Spleen (tissue), 11 donors: ENCODE measurements at regions not wholly inside any gene's neighbourhood (a gene's known extent, or its start where the extent isn't known, plus 50 kb on each side); places are given as distances from the start of the nearest gene placed in this dataset.

ENCODE experiments used
- DNase-seq: peaks from one replicate; pipeline ENCODE4 v3.0.0-alpha.2; 2020
- H3K27ac ChIP-seq, 8 donors: fragments of 200-600 bp; sonication (generic) in 7 of 8; 1 replicate in 4 of 8; 2 replicates in 4 of 8; pipeline versions ENCODE4 v1.5.0 to v1.8.0; 2016 to 2021; ENCODE audit warnings: inconsistent platforms in 4 of 8, mild to moderate bottlenecking in 4 of 8, moderate library complexity in 1 of 8
- H3K27me3 ChIP-seq, 7 donors: fragments of 200-600 bp; sonication (generic) in 6 of 7; replicated peaks in 1 of 7; 1 replicate in 4 of 7; 2 replicates in 3 of 7; pipeline versions ENCODE4 v1.5.0 to v1.8.0; 2016 to 2021; ENCODE audit warnings: inconsistent platforms in 3 of 7, mild to moderate bottlenecking in 1 of 7
- H3K36me3 ChIP-seq, 6 donors: fragments of 200-600 bp; sonication (generic) in 5 of 6; 1 replicate in 4 of 6; 2 replicates in 2 of 6; pipeline versions ENCODE4 v1.5.0 to v1.8.0; 2016 to 2021; ENCODE audit warnings: inconsistent platforms in 2 of 6
- H3K4me1 ChIP-seq, 6 donors: fragments of 200-600 bp; sonication (generic) in 5 of 6; 1 replicate in 3 of 6; 2 replicates in 3 of 6; pipeline versions ENCODE4 v1.5.0 to v1.8.0; 2016 to 2021; ENCODE audit warnings: inconsistent platforms in 3 of 6
- H3K4me3 ChIP-seq, 8 donors: fragments of 200-600 bp; sonication (generic) in 7 of 8; 1 replicate in 4 of 8; 2 replicates in 4 of 8; pipeline versions ENCODE4 v1.5.0 to v1.8.0; 2016 to 2021; ENCODE audit warnings: inconsistent platforms in 4 of 8, mild to moderate bottlenecking in 4 of 8, moderate library complexity in 2 of 8
- H3K9me3 ChIP-seq, 8 donors: fragments of 200-600 bp; sonication (generic) in 7 of 8; 1 replicate in 4 of 8; 2 replicates in 4 of 8; pipeline versions ENCODE4 v1.5.0 to v1.8.0; 2016 to 2021; ENCODE audit warnings: inconsistent platforms in 4 of 8
- CTCF ChIP-seq, 11 experiments: fragments of 200-600 bp in 7 of 11; fragments of 450-650 bp in 4 of 11; sonication (generic) in 4 of 11; IDR thresholded peaks in 8 of 11; conservative IDR thresholded peaks in 3 of 11; 1 replicate in 7 of 11; 2 replicates in 4 of 11; pipeline versions ENCODE4 v1.4.0 to v1.8.0; 2016 to 2021; ENCODE audit warnings: antibody characterized with exemption in 11 of 11, inconsistent platforms in 4 of 11, mild to moderate bottlenecking in 1 of 11
- POLR2A ChIP-seq, 3 donors: fragments of 450-650 bp; IDR thresholded peaks; one replicate each; pipeline ENCODE4 v1.5.1; 2017; ENCODE audit warnings: antibody characterized with exemption in 3 of 3, mild to moderate bottlenecking in 1 of 3
- POLR2AphosphoS5 ChIP-seq, 3 donors: sonication (generic); formaldehyde crosslinking; IDR thresholded peaks; one replicate each; pipeline ENCODE4 v1.5.1; 2017; ENCODE audit warnings: antibody characterized with exemption in 3 of 3
- WGBS, 5 donors: extraction: QIAGEN DNeasy Blood & Tissue Kit in 3 of 5; methylation state at CpG; one replicate each; pipeline versions ENCODE4 v1.1.5 to v1.1.7; 2013 to 2018; 5-methylcytosine and 5-hydroxymethylcytosine counted together
- intact Hi-C: fragments of 100-400 bp; cut with DNase I; formaldehyde crosslinking; loops from one replicate; pipeline ENCODE4 v1.15.0; 2023; ENCODE audit warnings: low total_unique reads
- donor health status: healthy with polysubstance abuse.
- donor health status: DM: no; HTN: no; CAD: no; lungs with moderate emphysema.
- donor health status: DM: no; HTN: no; CAD: no.
- donor health status: Bipolar disorder and iron deficiency.
- donor health status: healthy.
- donor health status: DM: no; HTN: no; CAD: no.
- donor health status: DM: yes; HTN: yes; CAD: no.

- intact Hi-C loops, result no loop called here
- no peak for DNase-seq
- H3K9me3 ChIP-seq, result peaks cover 0 to 12% (median 3%) of the 10 kb centered on the region in 8 donors
- 70 to 80% (median 74%) methylated on average over 2 of the region's 2 CpGs for whole genome bisulfite sequencing, 5 donors
- no peak overlapping the region for H3K27ac ChIP-seq
- no peak overlapping the region for H3K4me3 ChIP-seq
- H3K4me1 ChIP-seq, result no peaks in the 10 kb centered on the region
- no peaks in the 10 kb centered on the region for H3K27me3 ChIP-seq
- TF ChIP-seq CTCF (IDR thresholded peaks at IDR 0.05 in 8 of 11, conservative IDR thresholded peaks at IDR 0.05 in 3 of 11), result no peak
- TF ChIP-seq POLR2AphosphoS5 (IDR thresholded peaks at IDR 0.05), result no peak
- no peak for TF ChIP-seq POLR2A (IDR thresholded peaks at IDR 0.05)
- H3K36me3 ChIP-seq, result no peaks in the 10 kb centered on the region
Measured at GRCh38 chr9:1311462-1312042, 261.4 kb downstream of the DMRT2 start.

GRCh38 chr9:1319436-1319835, 269.3 kb downstream of the DMRT2 start:
- WGBS, 5 donors, result 58 to 64% (median 60%) methylated on average over 4 of the region's 4 CpGs

GRCh38 chr9:1320051-1320557, 269.9 kb downstream of the DMRT2 start:
- WGBS, 5 donors, result 80 to 88% (median 82%) methylated on average over 5 of the region's 5 CpGs
- Histone ChIP-seq H3K27me3 (no peaks in the 10 kb centered on the region), H3K4me3 (no peak overlapping the region), H3K9me3 (peaks cover 0 to 16% (median 3%) of the 10 kb centered on the region in 8 donors), H3K36me3 (no peaks in the 10 kb centered on the region), H3K27ac (no peak overlapping the region), H3K4me1 (no peaks in the 10 kb centered on the region)
- intact Hi-C loops, result no loop called here
- DNase-seq, result no peak
- TF ChIP-seq CTCF (IDR thresholded peaks at IDR 0.05 in 8 of 11, conservative IDR thresholded peaks at IDR 0.05 in 3 of 11) (no peak), POLR2A (IDR thresholded peaks at IDR 0.05) (no peak), POLR2AphosphoS5 (IDR thresholded peaks at IDR 0.05) (no peak)

More at GRCh38 chr9:1319436-1319835, 269.3 kb downstream of the DMRT2 start:
- DNase-seq, result no peak
- no peak overlapping the region for H3K27ac ChIP-seq
- no peaks in the 10 kb centered on the region for H3K36me3 ChIP-seq
- no peaks in the 10 kb centered on the region for H3K4me1 ChIP-seq
- peaks cover 0 to 16% (median 3%) of the 10 kb centered on the region in 8 donors for H3K9me3 ChIP-seq
- H3K4me3 ChIP-seq, result no peak overlapping the region
- TF ChIP-seq CTCF (IDR thresholded peaks at IDR 0.05 in 8 of 11, conservative IDR thresholded peaks at IDR 0.05 in 3 of 11) (no peak), POLR2AphosphoS5 (IDR thresholded peaks at IDR 0.05) (no peak), POLR2A (IDR thresholded peaks at IDR 0.05) (no peak)
- intact Hi-C loops, result no loop called here
- no peaks in the 10 kb centered on the region for H3K27me3 ChIP-seq

- Histone ChIP-seq H3K4me3 (no peak overlapping the region), H3K36me3 (no peaks in the 10 kb centered on the region), H3K27me3 (no peaks in the 10 kb centered on the region), H3K9me3 (peaks cover 0 to 13% (median 3%) of the 10 kb centered on the region in 8 donors), H3K27ac (no peak overlapping the region), H3K4me1 (no peaks in the 10 kb centered on the region)
- WGBS, 5 donors, result 52 to 69% (median 68%) methylated on average over 7 of the region's 7 CpGs
- intact Hi-C loops, result no loop called here
- DNase-seq, result no peak
- no peak for TF ChIP-seq POLR2A (IDR thresholded peaks at IDR 0.05)
- no peak for TF ChIP-seq CTCF (IDR thresholded peaks at IDR 0.05 in 8 of 11, conservative IDR thresholded peaks at IDR 0.05 in 3 of 11)
- no peak for TF ChIP-seq POLR2AphosphoS5 (IDR thresholded peaks at IDR 0.05)
Measured at GRCh38 chr9:1320607-1321195, 270.5 kb downstream of the DMRT2 start.
